LNCAP (cell line): ENCODE measurements at regions not wholly inside any gene's neighbourhood (a gene's known extent, or its start where the extent isn't known, plus 50 kb on each side); places are given as distances from the start of the nearest gene placed in this dataset.

Experiments
- TF ChIP-seq, protein P1 (sequence below): fragments of 450-650 bp; IDR thresholded peaks from 2 replicates; pipeline ENCODE4 v1.5.1; 2017; ENCODE audit warnings: mild to moderate bottlenecking

DNA sequence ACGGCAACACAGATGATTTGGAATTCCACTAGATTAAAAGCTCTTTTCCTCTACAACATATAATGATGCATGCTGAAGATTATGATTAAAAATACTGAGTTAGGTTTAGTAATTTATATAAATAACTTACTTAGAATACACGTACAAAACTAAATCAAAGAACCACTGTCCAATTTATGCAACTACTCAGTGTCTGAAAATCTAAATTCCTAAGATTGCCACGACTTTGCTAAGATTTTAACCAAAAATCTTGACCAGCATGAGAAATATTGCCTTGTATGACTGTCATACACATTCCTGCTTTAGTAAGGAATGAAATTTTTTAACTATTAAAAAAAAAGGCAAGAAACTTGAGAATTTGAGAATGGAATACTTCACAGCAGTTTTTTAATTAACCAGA is 292.4 kb downstream of the ZNF608 start:
- TF ChIP-seq, protein P1, sequence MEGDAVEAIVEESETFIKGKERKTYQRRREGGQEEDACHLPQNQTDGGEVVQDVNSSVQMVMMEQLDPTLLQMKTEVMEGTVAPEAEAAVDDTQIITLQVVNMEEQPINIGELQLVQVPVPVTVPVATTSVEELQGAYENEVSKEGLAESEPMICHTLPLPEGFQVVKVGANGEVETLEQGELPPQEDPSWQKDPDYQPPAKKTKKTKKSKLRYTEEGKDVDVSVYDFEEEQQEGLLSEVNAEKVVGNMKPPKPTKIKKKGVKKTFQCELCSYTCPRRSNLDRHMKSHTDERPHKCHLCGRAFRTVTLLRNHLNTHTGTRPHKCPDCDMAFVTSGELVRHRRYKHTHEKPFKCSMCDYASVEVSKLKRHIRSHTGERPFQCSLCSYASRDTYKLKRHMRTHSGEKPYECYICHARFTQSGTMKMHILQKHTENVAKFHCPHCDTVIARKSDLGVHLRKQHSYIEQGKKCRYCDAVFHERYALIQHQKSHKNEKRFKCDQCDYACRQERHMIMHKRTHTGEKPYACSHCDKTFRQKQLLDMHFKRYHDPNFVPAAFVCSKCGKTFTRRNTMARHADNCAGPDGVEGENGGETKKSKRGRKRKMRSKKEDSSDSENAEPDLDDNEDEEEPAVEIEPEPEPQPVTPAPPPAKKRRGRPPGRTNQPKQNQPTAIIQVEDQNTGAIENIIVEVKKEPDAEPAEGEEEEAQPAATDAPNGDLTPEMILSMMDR = no peak

DNA sequence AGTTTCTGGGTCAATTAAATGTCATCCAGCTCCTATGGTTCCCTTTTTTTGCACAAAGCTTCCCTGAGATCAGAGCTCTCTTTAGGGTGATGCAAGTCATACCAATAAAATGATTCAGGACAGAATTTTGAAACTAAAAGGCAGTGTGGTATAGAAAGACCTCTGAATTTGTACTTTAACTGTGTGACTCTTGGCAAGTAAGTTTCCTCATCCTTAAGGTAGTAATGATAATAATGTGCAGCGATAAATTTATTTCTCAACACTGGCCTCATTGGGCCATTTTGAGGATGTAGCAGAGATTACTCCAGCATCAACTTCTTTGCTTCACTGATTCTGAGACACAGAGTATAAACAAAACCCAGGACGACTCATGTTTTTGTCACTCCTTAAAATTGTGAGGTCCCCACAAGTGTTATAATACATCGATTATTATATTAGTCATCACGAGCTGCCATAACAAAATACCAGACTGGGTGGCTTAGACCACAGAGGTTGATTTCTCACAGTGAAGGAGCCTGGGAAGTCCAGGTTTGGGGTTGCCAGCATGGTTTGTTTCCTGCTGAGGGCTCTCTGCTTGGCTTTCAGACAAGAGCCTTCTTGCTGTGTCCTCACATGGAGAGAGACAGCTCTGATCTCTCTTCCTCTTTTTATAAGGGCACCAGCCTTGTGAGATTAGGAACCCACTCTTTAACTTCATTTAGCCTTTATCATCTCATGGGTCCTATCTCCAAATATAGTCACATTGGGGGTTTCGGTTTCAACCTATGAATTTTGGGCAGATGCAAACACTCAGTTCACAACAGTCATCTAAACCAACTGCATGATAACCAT is 293.0 kb downstream of the ZNF608 start:
- TF ChIP-seq, protein P1 = no peak

GRCh38 chr5:124452412-124452811 is 294.0 kb downstream of the ZNF608 start:
- TF ChIP-seq, protein P1 = no peak

DNA sequence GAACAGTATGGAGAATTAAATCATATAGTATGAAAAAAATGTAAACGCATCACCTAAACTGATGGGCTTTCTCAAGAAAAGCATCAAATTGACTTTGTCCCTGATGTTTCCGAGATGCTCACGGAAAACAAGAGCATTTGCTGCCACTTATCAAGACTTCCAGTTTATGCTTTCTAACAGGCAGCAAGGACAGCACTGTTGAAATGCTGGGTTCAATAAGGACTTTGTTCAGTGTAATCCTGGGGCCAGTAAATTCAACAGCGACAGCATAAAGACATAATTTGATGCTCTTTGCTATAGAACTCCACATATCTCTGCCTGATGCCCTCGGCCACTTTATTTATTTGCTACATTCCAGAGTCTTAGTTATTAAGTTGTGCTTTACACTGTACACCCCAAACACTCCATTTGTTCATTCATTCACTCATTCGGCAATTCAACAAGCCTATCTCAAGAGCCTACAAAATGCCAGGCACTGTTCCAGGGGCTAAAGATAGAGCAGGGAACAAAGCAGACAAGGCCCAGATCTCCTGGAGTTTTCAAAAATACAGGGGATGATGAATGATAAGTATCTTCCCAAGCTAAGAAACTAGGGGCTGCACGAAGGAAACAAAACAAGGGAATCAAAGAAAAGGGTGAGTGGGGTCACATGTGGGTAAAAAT is 294.6 kb downstream of the ZNF608 start:
- TF ChIP-seq, protein P1 = no peak

- TF ChIP-seq, protein P1 = no peak
Observed at GRCh38 chr5:124446120-124446519, 300.3 kb downstream of the ZNF608 start.

GRCh38 chr5:124445070-124445619 is 301.3 kb downstream of the ZNF608 start:
- TF ChIP-seq, protein P1 = no peak

DNA sequence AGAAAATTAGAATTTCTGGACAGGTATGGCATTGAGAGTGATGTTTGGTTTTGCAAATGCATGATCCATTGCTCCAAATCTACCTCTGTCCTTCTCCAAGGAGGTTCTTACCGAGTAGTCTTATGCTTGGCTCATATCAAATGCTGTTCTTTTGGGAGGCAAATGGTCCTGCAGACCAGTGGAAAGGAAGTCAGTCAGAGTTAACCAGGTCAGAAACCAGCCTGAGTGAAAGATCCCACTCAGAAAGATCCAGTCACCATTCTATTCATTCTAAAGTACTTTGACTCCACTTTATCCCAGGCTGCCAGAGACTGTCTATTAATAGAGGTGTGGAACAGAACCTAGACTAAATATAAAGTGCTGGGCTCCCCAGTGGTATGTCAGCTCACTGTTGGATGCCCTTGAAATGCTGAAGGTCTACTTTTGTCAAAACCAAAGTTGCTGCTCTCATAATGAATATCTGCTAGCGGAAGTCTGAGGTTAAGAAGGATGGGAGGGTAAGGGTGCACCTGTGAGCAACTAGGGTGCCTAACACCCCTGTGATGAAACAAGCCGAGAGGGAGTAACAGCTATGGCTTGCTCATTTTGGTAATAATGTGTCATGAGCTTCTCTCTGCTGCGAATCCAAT is 302.2 kb downstream of the ZNF608 start:
- TF ChIP-seq, protein P1 = no peak
